ENCODE measurements at regions not wholly inside any gene's neighbourhood (a gene's known extent, or its start where the extent isn't known, plus 50 kb on each side); places are given as distances from the start of the nearest gene placed in this dataset.

GRCh38 chr2:81714817-81715216 is 1410.3 kb upstream of the LRRTM1 start:
- no TSS peak for BruUV-seq (replicated peaks)
- TF ChIP-seq CTCF (conservative IDR thresholded peaks at IDR 0.05; ENCODE audit: low read depth, low read length) = no peak
- TF ChIP-seq EZH2 (IDR thresholded peaks at IDR 0.05; ENCODE audit: borderline replicate concordance, low read depth, low read length, poor library complexity, severe bottlenecking) = no peak
- POLR2A ChIA-PET (ENCODE audit: low non-redundant PET) = no interaction called here
- no peaks in the 10 kb centered on the region for H3K36me3 ChIP-seq (ENCODE audit: insufficient read depth, low read length, poor library complexity, severe bottlenecking)
- no peaks in the 10 kb centered on the region for H3K4me1 ChIP-seq (ENCODE audit: insufficient read depth, low read length, poor library complexity, severe bottlenecking)
- intact Hi-C loops (cut with micrococcal nuclease; ENCODE audit: unreplicated experiment) = no loop called here
- H3K27ac ChIP-seq (ENCODE audit: low read depth, low read length, poor library complexity, severe bottlenecking) = no peak overlapping the region
- no peak overlapping the region for H3K4me3 ChIP-seq (ENCODE audit: low read depth, low read length, poor library complexity, severe bottlenecking)
- H3K9me3 ChIP-seq (ENCODE audit: low read depth, low read length, poor library complexity, severe bottlenecking) = peaks cover 33% of the 10 kb centered on the region
- CTCF ChIA-PET = no interaction called here
- no peak for DNase-seq (ENCODE audit: low spot score)
- no peaks in the 10 kb centered on the region for H3K27me3 ChIP-seq (replicated peaks; ENCODE audit: insufficient read depth, low read depth, low read length, poor library complexity)

- no peak for TF ChIP-seq CTCF (conservative IDR thresholded peaks at IDR 0.05; ENCODE audit: low read depth, low read length)
- TF ChIP-seq EZH2 (IDR thresholded peaks at IDR 0.05; ENCODE audit: borderline replicate concordance, low read depth, low read length, poor library complexity, severe bottlenecking) = no peak
- Histone ChIP-seq H3K4me3 (ENCODE audit: low read depth, low read length, poor library complexity, severe bottlenecking) (no peak overlapping the region), H3K36me3 (ENCODE audit: insufficient read depth, low read length, poor library complexity, severe bottlenecking) (no peaks in the 10 kb centered on the region), H3K4me1 (ENCODE audit: insufficient read depth, low read length, poor library complexity, severe bottlenecking) (no peaks in the 10 kb centered on the region), H3K27me3 (replicated peaks; ENCODE audit: insufficient read depth, low read depth, low read length, poor library complexity) (no peaks in the 10 kb centered on the region), H3K9me3 (ENCODE audit: low read depth, low read length, poor library complexity, severe bottlenecking) (peaks cover 21% of the 10 kb centered on the region), H3K27ac (ENCODE audit: low read depth, low read length, poor library complexity, severe bottlenecking) (no peak overlapping the region)
- POLR2A ChIA-PET (ENCODE audit: low non-redundant PET) = no interaction called here
- BruUV-seq (replicated peaks) = no TSS peak
- intact Hi-C loops (cut with micrococcal nuclease; ENCODE audit: unreplicated experiment) = no loop called here
- CTCF ChIA-PET = no interaction called here
- DNase-seq (ENCODE audit: low spot score) = no peak
Measured at GRCh38 chr2:81706856-81707255, 1402.3 kb upstream of the LRRTM1 start.

GRCh38 chr2:81703831-81704230 is 1399.3 kb upstream of the LRRTM1 start:
- CTCF ChIA-PET = no interaction called here

More at GRCh38 chr2:81703831-81704230, 1399.3 kb upstream of the LRRTM1 start:
- DNase-seq (ENCODE audit: low spot score) = no peak
- Histone ChIP-seq H3K9me3 (ENCODE audit: low read depth, low read length, poor library complexity, severe bottlenecking) (peaks cover 32% of the 10 kb centered on the region), H3K27ac (ENCODE audit: low read depth, low read length, poor library complexity, severe bottlenecking) (no peak overlapping the region), H3K36me3 (ENCODE audit: insufficient read depth, low read length, poor library complexity, severe bottlenecking) (no peaks in the 10 kb centered on the region), H3K4me3 (ENCODE audit: low read depth, low read length, poor library complexity, severe bottlenecking) (no peak overlapping the region), H3K4me1 (ENCODE audit: insufficient read depth, low read length, poor library complexity, severe bottlenecking) (no peaks in the 10 kb centered on the region), H3K27me3 (replicated peaks; ENCODE audit: insufficient read depth, low read depth, low read length, poor library complexity) (no peaks in the 10 kb centered on the region)
- BruUV-seq (replicated peaks) = no TSS peak
- TF ChIP-seq EZH2 (IDR thresholded peaks at IDR 0.05; ENCODE audit: borderline replicate concordance, low read depth, low read length, poor library complexity, severe bottlenecking) = no peak
- TF ChIP-seq CTCF (conservative IDR thresholded peaks at IDR 0.05; ENCODE audit: low read depth, low read length) = no peak
- intact Hi-C loops (cut with micrococcal nuclease; ENCODE audit: unreplicated experiment) = no loop called here
- POLR2A ChIA-PET (ENCODE audit: low non-redundant PET) = no interaction called here

Data from A673 (cell line).